Naive thymus-derived CD4-positive, alpha-beta T cell (primary cell): ENCODE measurements at regions not wholly inside any gene's neighbourhood (a gene's known extent, or its start where the extent isn't known, plus 50 kb on each side); places are given as distances from the start of the nearest gene placed in this dataset.
"Not testable (repeated sequence)": the region's sequence is repeated elsewhere in the genome, so short reads cannot be mapped to it uniquely, and the experiment has no call there.

Experiments used
- ATAC-seq: fragments of 150-1000 bp; cut with Tn5 transposase; 2 replicates; pipeline ENCODE4 v1.10.0; 2021; ENCODE audit warnings: mild to moderate bottlenecking, moderate library complexity
- CTCF ChIA-PET: fragments of 350-600 bp; sonication (Branson Sonifier 250); formaldehyde crosslinking; loops from one replicate; lab custom pipeline; 2021; ENCODE audit warnings: antibody characterized with exemption; lab: Charles Lee
- POLR2A ChIA-PET: fragments of 350-600 bp; sonication (Branson Sonifier 250); formaldehyde crosslinking; loops from one replicate; lab custom pipeline; 2021; ENCODE audit warnings: antibody characterized with exemption, inconsistent platforms; lab: Charles Lee
- DNase-seq, 9 donors: peaks; one replicate each; pipeline versions ENCODE4 v3.0.0 to v3.0.0-alpha.2; 2020 to 2022; ENCODE audit warnings: mixed read lengths in 1 of 9
- H3K27ac ChIP-seq: one replicate; pipeline ENCODE4 v1.7.0; 2013; ENCODE audit warnings: mild to moderate bottlenecking, low read depth, low read length, moderate library complexity
- H3K27me3 ChIP-seq, 2 donors: one replicate each; pipeline ENCODE4 v1.7.0; 2013; ENCODE audit warnings: low read length in 2 of 2, mild to moderate bottlenecking in 2 of 2, moderate library complexity in 2 of 2; ENCODE audit not compliant: control insufficient read depth in 2 of 2, insufficient read depth in 2 of 2
- H3K36me3 ChIP-seq, 3 experiments: 1 replicate in 2 of 3; 2 replicates in 1 of 3; pipeline ENCODE4 v1.7.0; 2013; ENCODE audit warnings: low read length in 3 of 3, mild to moderate bottlenecking in 3 of 3, moderate library complexity in 1 of 3; ENCODE audit not compliant: insufficient read depth in 3 of 3, control insufficient read depth in 2 of 3
- H3K4me1 ChIP-seq, 2 donors: one replicate each; pipeline ENCODE4 v1.7.0; 2013; ENCODE audit warnings: low read length in 2 of 2, mild to moderate bottlenecking in 2 of 2, moderate library complexity in 1 of 2; ENCODE audit not compliant: control insufficient read depth in 2 of 2, insufficient read depth in 2 of 2
- H3K4me3 ChIP-seq: 2 replicates; pipeline ENCODE4 v1.7.0; 2013; ENCODE audit warnings: mild to moderate bottlenecking, low read length
- H3K9me3 ChIP-seq, 3 experiments: 1 replicate in 2 of 3; 2 replicates in 1 of 3; pipeline ENCODE4 v1.7.0; 2013; ENCODE audit warnings: low read length in 3 of 3; ENCODE audit not compliant: control insufficient read depth in 2 of 3
- H3K27ac Mint-ChIP-seq, 9 donors: one replicate each; pipeline ENCODE4 v1.8.0; 2020 to 2022; ENCODE audit warnings: mixed read lengths in 9 of 9, mild to moderate bottlenecking in 8 of 9, moderate library complexity in 5 of 9, inconsistent platforms in 2 of 9
- H3K27me3 Mint-ChIP-seq, 5 donors: one replicate each; pipeline ENCODE4 v1.8.0; 2021 to 2022; ENCODE audit warnings: mixed read lengths in 5 of 5, mild to moderate bottlenecking in 1 of 5
- H3K36me3 Mint-ChIP-seq, 5 donors: one replicate each; pipeline ENCODE4 v1.8.0; 2020 to 2022; ENCODE audit warnings: mixed read lengths in 5 of 5, mild to moderate bottlenecking in 3 of 5, inconsistent platforms in 1 of 5
- H3K4me1 Mint-ChIP-seq, 7 donors: one replicate each; pipeline ENCODE4 v1.8.0; 2020 to 2022; ENCODE audit warnings: mixed read lengths in 7 of 7, mild to moderate bottlenecking in 3 of 7, inconsistent platforms in 1 of 7
- H3K4me3 Mint-ChIP-seq, 10 donors: one replicate each; pipeline ENCODE4 v1.8.0; 2020 to 2022; ENCODE audit warnings: mild to moderate bottlenecking in 10 of 10, mixed read lengths in 10 of 10, moderate library complexity in 6 of 10, inconsistent platforms in 2 of 10
- H3K9me3 Mint-ChIP-seq, 11 donors: one replicate each; pipeline ENCODE4 v1.8.0; 2020 to 2022; ENCODE audit warnings: mixed read lengths in 11 of 11, mild to moderate bottlenecking in 4 of 11, inconsistent platforms in 1 of 11, moderate library complexity in 1 of 11
- intact Hi-C, 2 donors: fragments of 100-400 bp; cut with micrococcal nuclease; formaldehyde crosslinking; loops; one replicate each; pipeline ENCODE4 v1.15.1; 2023

GRCh38 chr6:50571230-50571629 is 142.1 kb upstream of the TFAP2D start:
- DNase-seq, H3K27ac Mint-ChIP-seq, H3K4me3 ChIP-seq, intact Hi-C loops, H3K4me3 Mint-ChIP-seq, POLR2A ChIA-PET, H3K4me1 Mint-ChIP-seq, H3K36me3 ChIP-seq, CTCF ChIA-PET, H3K27me3 ChIP-seq, H3K27me3 Mint-ChIP-seq, H3K9me3 ChIP-seq, H3K36me3 Mint-ChIP-seq, H3K4me1 ChIP-seq, ATAC-seq, H3K27ac ChIP-seq: not testable (repeated sequence)
- H3K9me3 Mint-ChIP-seq, result peaks cover 0 to 18% (median 8%) of the 10 kb centered on the region in 11 donors

DNA sequence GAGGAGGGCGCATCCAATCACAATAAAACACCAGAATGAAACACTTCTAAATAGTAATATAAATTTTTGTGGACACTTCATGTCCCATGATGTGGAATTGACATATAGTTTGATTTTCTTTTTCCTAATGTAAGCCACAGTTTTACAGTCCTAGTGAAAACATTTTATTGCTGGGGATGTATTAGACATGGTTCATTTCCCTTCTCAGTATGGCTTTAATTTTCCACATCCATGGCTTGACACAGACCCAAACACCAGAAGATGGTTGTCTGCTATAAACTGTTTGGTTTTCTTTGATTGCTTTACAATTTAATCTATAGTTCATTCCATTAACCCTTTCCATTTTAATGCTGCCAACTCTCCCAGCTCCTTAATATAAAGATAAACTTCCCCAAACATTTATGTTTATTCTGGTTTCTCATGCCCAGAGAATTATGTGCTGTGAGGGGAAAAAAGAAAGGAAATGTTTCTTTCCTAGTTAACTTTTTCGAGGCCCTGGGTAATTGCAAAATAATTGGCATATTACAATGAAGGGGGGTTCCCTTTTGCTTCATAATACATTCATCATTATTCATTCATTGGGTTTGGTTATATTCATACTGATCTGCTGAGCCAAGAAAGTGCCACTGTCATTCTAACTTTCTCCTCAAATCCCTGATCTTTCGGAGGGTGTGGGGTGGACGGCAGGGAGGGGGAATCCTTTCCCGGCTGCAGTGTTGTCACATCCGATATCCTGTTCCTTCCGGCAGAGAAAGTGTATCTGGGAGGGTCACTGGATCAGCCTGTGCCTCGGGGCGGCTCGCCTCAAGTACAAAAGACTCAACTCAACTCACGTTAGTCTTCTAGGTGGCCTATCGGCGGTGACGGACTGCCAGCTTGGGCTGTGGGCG is 127.6 kb upstream of the TFAP2D start:
- Histone ChIP-seq H3K27ac (no peak overlapping the region), H3K9me3 (no peaks in the 10 kb centered on the region), H3K4me1 (no peaks in the 10 kb centered on the region), H3K27me3 (no peaks in the 10 kb centered on the region), H3K4me3 (no peak overlapping the region), H3K36me3 (no peaks in the 10 kb centered on the region)
- Mint-ChIP-seq H3K4me1 (no peaks in the 10 kb centered on the region), H3K27ac (peak overlapping the region in 1 of 9 donors; percentile 51), H3K27me3 (no peaks in the 10 kb centered on the region), H3K4me3 (no peak overlapping the region), H3K9me3 (peaks cover 0 to 11% (median 0%) of the 10 kb centered on the region in 11 donors), H3K36me3 (no peaks in the 10 kb centered on the region)
- ATAC-seq (no peak), DNase-seq (no peak)
- ChIA-PET CTCF (no interaction called here), POLR2A (no interaction called here)
- intact Hi-C loops, result no loop called here

DNA sequence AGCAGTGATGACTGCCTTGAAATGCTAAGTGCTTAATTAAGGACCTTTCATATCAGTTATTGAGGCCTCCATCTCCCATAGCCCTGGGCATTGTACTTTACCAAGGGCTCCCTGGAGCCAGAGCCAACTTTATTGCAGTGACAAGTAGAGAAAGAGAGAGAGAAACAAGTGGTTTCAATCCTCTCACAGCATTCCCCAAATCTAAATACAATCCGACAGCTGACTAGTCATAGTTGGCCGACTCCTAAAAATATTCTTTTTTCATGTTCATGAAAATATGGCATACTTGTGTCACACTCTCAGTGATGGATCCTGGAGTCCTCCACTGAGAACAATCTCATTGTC is 127.0 kb upstream of the TFAP2D start:
- H3K27me3 ChIP-seq, result no peaks in the 10 kb centered on the region
- no peaks in the 10 kb centered on the region for H3K36me3 ChIP-seq
- Mint-ChIP-seq H3K27ac (no peak overlapping the region), H3K4me1 (no peaks in the 10 kb centered on the region), H3K9me3 (peaks cover 0 to 10% (median 0%) of the 10 kb centered on the region in 11 donors), H3K4me3 (no peak overlapping the region), H3K36me3 (no peaks in the 10 kb centered on the region), H3K27me3 (no peaks in the 10 kb centered on the region)
- no peaks in the 10 kb centered on the region for H3K9me3 ChIP-seq
- no peaks in the 10 kb centered on the region for H3K4me1 ChIP-seq
- DNase-seq (no peak), ATAC-seq (no peak)
- no peak overlapping the region for H3K4me3 ChIP-seq
- ChIA-PET CTCF (no interaction called here), POLR2A (no interaction called here)
- H3K27ac ChIP-seq, result no peak overlapping the region
- intact Hi-C loops, result no loop called here

DNA sequence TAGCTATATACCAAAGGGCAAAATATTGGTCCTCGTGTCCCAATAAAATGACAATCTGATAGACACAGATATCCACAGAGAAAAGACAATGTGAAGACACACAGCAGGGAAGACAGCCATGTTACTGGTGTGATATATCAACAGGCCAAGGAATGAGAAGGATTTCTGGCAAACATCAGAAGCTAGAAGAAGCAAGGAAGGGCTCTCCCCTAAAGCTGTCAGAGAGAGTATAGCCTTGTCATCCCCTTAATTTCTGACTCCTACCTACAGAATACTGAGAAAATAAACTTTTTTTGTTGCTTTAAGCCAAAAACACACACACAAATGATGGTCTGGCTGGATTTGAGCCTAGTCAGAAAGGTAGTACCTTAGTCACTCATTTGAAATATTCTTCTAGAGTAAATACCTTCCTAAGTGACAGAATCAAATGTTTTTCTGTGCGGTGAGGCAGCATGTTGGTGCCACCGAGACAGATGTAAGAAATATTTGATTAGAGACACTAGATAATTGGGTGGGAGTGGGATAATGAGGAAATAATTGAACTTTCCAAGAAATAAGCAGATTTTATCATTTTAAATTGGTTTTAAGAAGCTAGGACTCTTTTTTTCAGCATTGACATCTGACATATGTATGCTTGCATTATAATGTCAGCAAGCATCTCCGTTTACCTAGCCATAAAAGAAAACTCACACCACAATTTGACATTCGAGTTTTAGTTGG is 123.4 kb upstream of the TFAP2D start:
- H3K27ac Mint-ChIP-seq, result no peak overlapping the region
- no peaks in the 10 kb centered on the region for H3K4me1 Mint-ChIP-seq
- no peaks in the 10 kb centered on the region for H3K4me1 ChIP-seq
- H3K9me3 Mint-ChIP-seq, result peaks cover 0 to 6% (median 0%) of the 10 kb centered on the region in 11 donors
- ChIA-PET POLR2A (interaction anchor here (0.6 kb wide), 1 partner anchor 142 kb away, joined by 3 read pairs; no protein-coding TSS in a partner anchor), CTCF (no interaction called here)
- no peaks in the 10 kb centered on the region for H3K9me3 ChIP-seq
- H3K36me3 Mint-ChIP-seq, result no peaks in the 10 kb centered on the region
- no peaks in the 10 kb centered on the region for H3K27me3 ChIP-seq
- H3K27me3 Mint-ChIP-seq, result no peaks in the 10 kb centered on the region
- H3K27ac ChIP-seq, result no peak overlapping the region
- ATAC-seq (no peak), DNase-seq (no peak)
- H3K4me3 Mint-ChIP-seq, result no peak overlapping the region
- H3K4me3 ChIP-seq, result no peak overlapping the region
- no peaks in the 10 kb centered on the region for H3K36me3 ChIP-seq
- intact Hi-C loops, result no loop called here

DNA sequence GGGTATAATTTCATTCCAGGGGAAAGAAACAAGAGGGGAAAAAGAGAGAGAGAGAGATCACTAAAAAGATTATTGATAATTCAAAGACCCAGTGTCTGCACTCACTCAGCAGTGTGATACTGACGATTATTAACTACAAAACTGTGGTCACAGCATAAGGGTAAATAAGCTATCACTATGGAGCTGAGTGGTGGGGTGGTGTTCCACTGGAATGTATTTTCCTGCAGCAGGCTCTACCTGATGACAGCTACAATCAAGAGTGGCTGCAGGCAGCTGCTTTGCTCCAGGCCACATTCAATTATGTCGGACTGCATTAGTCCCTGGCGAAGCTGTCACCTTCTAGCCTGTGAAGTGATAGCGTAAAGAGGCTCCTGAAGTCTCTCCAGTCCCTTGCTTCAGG is 122.2 kb upstream of the TFAP2D start:
- Histone ChIP-seq H3K27me3 (no peaks in the 10 kb centered on the region), H3K4me1 (no peaks in the 10 kb centered on the region), H3K9me3 (no peaks in the 10 kb centered on the region), H3K36me3 (no peaks in the 10 kb centered on the region), H3K4me3 (no peak overlapping the region), H3K27ac (no peak overlapping the region)
- no peak for DNase-seq
- no peak overlapping the region for H3K27ac Mint-ChIP-seq
- ATAC-seq, result no peak
- H3K9me3 Mint-ChIP-seq, result peaks cover 0 to 6% (median 0%) of the 10 kb centered on the region in 11 donors
- intact Hi-C loops, result no loop called here
- no peaks in the 10 kb centered on the region for H3K36me3 Mint-ChIP-seq
- H3K27me3 Mint-ChIP-seq, result no peaks in the 10 kb centered on the region
- POLR2A ChIA-PET, result interaction anchor here (0.7 kb wide), 1 partner anchor 502 kb away, joined by 3 read pairs; no protein-coding TSS in a partner anchor
- CTCF ChIA-PET, result no interaction called here
- no peak overlapping the region for H3K4me3 Mint-ChIP-seq
- no peaks in the 10 kb centered on the region for H3K4me1 Mint-ChIP-seq

DNA sequence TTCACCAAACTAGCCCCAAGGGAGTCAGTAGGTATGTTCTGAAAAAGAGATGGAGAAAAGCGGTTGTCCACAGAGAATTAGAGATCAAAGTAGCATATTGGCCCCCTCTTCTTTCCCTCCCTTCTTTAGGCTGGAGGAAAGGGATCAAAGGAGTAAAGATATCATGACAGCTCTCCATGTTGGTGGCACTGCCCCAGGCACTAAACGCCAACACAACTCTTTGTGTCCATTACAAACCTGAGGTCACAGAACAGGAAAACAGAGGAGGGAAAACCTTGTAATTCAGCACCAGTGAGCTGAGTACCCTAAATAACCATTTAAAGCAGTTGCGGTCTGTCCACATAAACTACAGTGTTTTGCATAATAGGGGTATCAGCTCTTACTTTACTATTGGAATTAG is 113.0 kb upstream of the TFAP2D start:
- Histone ChIP-seq H3K27me3 (no peaks in the 10 kb centered on the region), H3K36me3 (no peaks in the 10 kb centered on the region), H3K4me3 (no peak overlapping the region), H3K9me3 (no peaks in the 10 kb centered on the region), H3K27ac (no peak overlapping the region), H3K4me1 (no peaks in the 10 kb centered on the region)
- Mint-ChIP-seq H3K9me3 (no peaks in the 10 kb centered on the region), H3K27ac (no peak overlapping the region), H3K4me3 (no peak overlapping the region), H3K27me3 (no peaks in the 10 kb centered on the region), H3K36me3 (no peaks in the 10 kb centered on the region), H3K4me1 (no peaks in the 10 kb centered on the region)
- ChIA-PET POLR2A (no interaction called here), CTCF (no interaction called here)
- DNase-seq, result no peak
- intact Hi-C loops, result loop anchor here in 1 of 2 donors (2.0 kb wide), 1 partner anchor 471 kb away; no protein-coding TSS in a partner anchor
- ATAC-seq, result no peak
